ENCODE measurements at regions not wholly inside any gene's neighbourhood (a gene's known extent, or its start where the extent isn't known, plus 50 kb on each side); places are given as distances from the start of the nearest gene placed in this dataset.

DNA sequence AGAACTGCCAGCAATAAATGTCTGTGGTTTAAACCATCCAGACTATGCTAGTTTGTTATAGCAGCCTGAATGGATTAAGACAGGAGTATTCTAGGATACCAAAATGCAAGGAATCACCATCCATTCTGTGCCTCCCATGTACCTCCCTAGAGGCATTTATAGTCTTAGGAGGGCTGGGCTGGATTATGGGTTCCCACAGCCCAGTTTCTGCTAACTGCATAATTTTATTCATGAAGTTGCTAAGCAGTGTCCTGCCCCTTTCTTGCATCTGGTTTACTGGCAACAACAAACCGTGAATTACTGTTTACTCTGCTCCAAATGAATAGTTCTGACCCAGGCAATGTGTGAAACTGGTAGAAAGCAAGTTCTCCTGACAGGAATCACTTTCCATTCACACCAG is 67.1 kb upstream of the PRKX start:
- ChIA-PET POLR2A (no interaction called here), CTCF (no interaction called here)
- Histone ChIP-seq H4K20me1 (replicated peaks; ENCODE audit: control insufficient read depth, extremely low read depth, insufficient read depth, low read length) (no peaks in the 10 kb centered on the region), H3K36me3 (ENCODE audit: control insufficient read depth in 2 of 2, extremely low read depth in 1 of 2, insufficient read depth in 2 of 2, low read length in 2 of 2) (no peaks in the 10 kb centered on the region), H3K27ac (ENCODE audit: insufficient read depth, low read depth, low read length) (no peak overlapping the region), H3K79me2 (ENCODE audit: control insufficient read depth, insufficient read depth, low read length) (no peaks in the 10 kb centered on the region), H2AFZ (ENCODE audit: low read depth, low read length) (no peak overlapping the region), H3K9ac (replicated peaks; ENCODE audit: extremely low read depth, insufficient read depth, low read length) (no peak overlapping the region), H3K4me2 (ENCODE audit: insufficient read depth, low read length) (no peak overlapping the region), H3K9me1 (replicated peaks; ENCODE audit: control insufficient read depth, extremely low read depth, insufficient read depth, low read length) (no peaks in the 10 kb centered on the region), H3K4me3 (replicated peaks in 1 of 3; ENCODE audit: insufficient read depth in 1 of 3, low read depth in 1 of 3, low read length in 3 of 3) (no peak overlapping the region), H3K27me3 (ENCODE audit: control insufficient read depth in 2 of 2, insufficient read depth in 2 of 2, low read length in 2 of 2) (no peaks in the 10 kb centered on the region), H3K4me1 (ENCODE audit: control insufficient read depth, extremely low read depth, insufficient read depth, low read length) (no peaks in the 10 kb centered on the region), H3K9me3 (replicated peaks; ENCODE audit: control insufficient read depth, insufficient read depth, low read length) (no peaks in the 10 kb centered on the region)
- FAIRE-seq (no peak), DNase-seq (ENCODE audit: low read depth, low spot score) (no peak)
- intact Hi-C loops (cut with micrococcal nuclease) = no loop called here
- dilution Hi-C loops (cut with MboI; ENCODE audit: extremely low pct_ligation_motif_present, low sequenced_read_pairs) = no loop called here
- BruUV-seq (replicated peaks) = no TSS peak
- no peak for TF ChIP-seq MYC (IDR thresholded peaks at IDR 0.05; ENCODE audit: low read depth, low read length)
- no peak for TF ChIP-seq FOS (IDR thresholded peaks at IDR 0.05; ENCODE audit: borderline replicate concordance, insufficient read depth, low read length)
- no peak for TF ChIP-seq EZH2 (IDR thresholded peaks at IDR 0.05; ENCODE audit: borderline replicate concordance, low read depth, low read length, severe bottlenecking)
- no peak for TF ChIP-seq POLR2AphosphoS5 (IDR thresholded peaks at IDR 0.05; ENCODE audit: insufficient read depth, low read depth, low read length)
- no peak for TF ChIP-seq GATA2 (IDR thresholded peaks at IDR 0.05; ENCODE audit: insufficient read depth, insufficient read length, low read depth, low read length)
- no peak for TF ChIP-seq JUN (IDR thresholded peaks at IDR 0.05; ENCODE audit: borderline replicate concordance, insufficient read depth, insufficient read length, low read depth)
- TF ChIP-seq POLR2A (IDR thresholded peaks at IDR 0.05; ENCODE audit: low read depth, low read length) = no peak
- TF ChIP-seq, protein P1, sequence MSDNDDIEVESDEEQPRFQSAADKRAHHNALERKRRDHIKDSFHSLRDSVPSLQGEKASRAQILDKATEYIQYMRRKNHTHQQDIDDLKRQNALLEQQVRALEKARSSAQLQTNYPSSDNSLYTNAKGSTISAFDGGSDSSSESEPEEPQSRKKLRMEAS (IDR thresholded peaks at IDR 0.05; ENCODE audit: insufficient read depth, insufficient read length) = no peak
- TF ChIP-seq, protein P2, sequence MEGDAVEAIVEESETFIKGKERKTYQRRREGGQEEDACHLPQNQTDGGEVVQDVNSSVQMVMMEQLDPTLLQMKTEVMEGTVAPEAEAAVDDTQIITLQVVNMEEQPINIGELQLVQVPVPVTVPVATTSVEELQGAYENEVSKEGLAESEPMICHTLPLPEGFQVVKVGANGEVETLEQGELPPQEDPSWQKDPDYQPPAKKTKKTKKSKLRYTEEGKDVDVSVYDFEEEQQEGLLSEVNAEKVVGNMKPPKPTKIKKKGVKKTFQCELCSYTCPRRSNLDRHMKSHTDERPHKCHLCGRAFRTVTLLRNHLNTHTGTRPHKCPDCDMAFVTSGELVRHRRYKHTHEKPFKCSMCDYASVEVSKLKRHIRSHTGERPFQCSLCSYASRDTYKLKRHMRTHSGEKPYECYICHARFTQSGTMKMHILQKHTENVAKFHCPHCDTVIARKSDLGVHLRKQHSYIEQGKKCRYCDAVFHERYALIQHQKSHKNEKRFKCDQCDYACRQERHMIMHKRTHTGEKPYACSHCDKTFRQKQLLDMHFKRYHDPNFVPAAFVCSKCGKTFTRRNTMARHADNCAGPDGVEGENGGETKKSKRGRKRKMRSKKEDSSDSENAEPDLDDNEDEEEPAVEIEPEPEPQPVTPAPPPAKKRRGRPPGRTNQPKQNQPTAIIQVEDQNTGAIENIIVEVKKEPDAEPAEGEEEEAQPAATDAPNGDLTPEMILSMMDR (IDR thresholded peaks at IDR 0.05; ENCODE audit: extremely low read depth in 1 of 2, insufficient read depth in 1 of 2, low read depth in 1 of 2, low read length in 2 of 2) = no peak
